ENCODE measurements at regions not wholly inside any gene's neighbourhood (a gene's known extent, or its start where the extent isn't known, plus 50 kb on each side); places are given as distances from the start of the nearest gene placed in this dataset.

DNA sequence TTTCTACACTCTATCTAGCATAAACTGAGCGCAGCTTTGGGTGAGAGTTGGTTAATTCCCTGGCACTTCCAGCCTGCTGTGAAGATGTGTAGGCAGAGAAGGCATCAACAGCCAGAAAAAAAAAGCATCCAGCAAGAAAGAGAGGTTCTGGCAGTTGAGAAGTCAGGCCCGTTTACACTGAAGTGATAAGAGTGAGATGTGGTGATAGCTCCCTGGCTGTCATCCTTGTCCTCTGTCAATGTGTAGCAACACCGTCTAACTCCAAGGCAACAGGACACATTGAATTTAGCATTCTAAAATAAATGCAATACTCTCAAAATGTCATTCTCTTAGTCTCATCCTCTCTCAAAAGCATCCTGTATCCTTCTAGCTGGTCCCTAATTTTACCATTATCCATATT lies 193.6 kb upstream of the BTBD3 start:
- no peak for TF ChIP-seq EZH2 (IDR thresholded peaks at IDR 0.05; ENCODE audit: low read depth, unreplicated experiment)
- no peak for TF ChIP-seq EZH2phosphoT487 (IDR thresholded peaks at IDR 0.05; ENCODE audit: unreplicated experiment)
- TF ChIP-seq, protein P1, sequence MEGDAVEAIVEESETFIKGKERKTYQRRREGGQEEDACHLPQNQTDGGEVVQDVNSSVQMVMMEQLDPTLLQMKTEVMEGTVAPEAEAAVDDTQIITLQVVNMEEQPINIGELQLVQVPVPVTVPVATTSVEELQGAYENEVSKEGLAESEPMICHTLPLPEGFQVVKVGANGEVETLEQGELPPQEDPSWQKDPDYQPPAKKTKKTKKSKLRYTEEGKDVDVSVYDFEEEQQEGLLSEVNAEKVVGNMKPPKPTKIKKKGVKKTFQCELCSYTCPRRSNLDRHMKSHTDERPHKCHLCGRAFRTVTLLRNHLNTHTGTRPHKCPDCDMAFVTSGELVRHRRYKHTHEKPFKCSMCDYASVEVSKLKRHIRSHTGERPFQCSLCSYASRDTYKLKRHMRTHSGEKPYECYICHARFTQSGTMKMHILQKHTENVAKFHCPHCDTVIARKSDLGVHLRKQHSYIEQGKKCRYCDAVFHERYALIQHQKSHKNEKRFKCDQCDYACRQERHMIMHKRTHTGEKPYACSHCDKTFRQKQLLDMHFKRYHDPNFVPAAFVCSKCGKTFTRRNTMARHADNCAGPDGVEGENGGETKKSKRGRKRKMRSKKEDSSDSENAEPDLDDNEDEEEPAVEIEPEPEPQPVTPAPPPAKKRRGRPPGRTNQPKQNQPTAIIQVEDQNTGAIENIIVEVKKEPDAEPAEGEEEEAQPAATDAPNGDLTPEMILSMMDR (conservative IDR thresholded peaks at IDR 0.05; ENCODE audit: low read depth in 2 of 2): no peak
- TF ChIP-seq, protein P2, sequence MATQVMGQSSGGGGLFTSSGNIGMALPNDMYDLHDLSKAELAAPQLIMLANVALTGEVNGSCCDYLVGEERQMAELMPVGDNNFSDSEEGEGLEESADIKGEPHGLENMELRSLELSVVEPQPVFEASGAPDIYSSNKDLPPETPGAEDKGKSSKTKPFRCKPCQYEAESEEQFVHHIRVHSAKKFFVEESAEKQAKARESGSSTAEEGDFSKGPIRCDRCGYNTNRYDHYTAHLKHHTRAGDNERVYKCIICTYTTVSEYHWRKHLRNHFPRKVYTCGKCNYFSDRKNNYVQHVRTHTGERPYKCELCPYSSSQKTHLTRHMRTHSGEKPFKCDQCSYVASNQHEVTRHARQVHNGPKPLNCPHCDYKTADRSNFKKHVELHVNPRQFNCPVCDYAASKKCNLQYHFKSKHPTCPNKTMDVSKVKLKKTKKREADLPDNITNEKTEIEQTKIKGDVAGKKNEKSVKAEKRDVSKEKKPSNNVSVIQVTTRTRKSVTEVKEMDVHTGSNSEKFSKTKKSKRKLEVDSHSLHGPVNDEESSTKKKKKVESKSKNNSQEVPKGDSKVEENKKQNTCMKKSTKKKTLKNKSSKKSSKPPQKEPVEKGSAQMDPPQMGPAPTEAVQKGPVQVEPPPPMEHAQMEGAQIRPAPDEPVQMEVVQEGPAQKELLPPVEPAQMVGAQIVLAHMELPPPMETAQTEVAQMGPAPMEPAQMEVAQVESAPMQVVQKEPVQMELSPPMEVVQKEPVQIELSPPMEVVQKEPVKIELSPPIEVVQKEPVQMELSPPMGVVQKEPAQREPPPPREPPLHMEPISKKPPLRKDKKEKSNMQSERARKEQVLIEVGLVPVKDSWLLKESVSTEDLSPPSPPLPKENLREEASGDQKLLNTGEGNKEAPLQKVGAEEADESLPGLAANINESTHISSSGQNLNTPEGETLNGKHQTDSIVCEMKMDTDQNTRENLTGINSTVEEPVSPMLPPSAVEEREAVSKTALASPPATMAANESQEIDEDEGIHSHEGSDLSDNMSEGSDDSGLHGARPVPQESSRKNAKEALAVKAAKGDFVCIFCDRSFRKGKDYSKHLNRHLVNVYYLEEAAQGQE (IDR thresholded peaks at IDR 0.05; ENCODE audit: unreplicated experiment): no peak
- no peak for TF ChIP-seq POLR2AphosphoS5 (IDR thresholded peaks at IDR 0.05; ENCODE audit: low read depth)
- no peak for TF ChIP-seq CREB1 (CRISPR knock-in tag; IDR thresholded peaks at IDR 0.05; ENCODE audit: low read depth)
- TF ChIP-seq ZNF114 (CRISPR knock-in tag; IDR thresholded peaks at IDR 0.05): no peak
- TF ChIP-seq ZNF331 (CRISPR knock-in tag; IDR thresholded peaks at IDR 0.05; ENCODE audit: low read depth): no peak
- TF ChIP-seq JUNB (IDR thresholded peaks at IDR 0.05; ENCODE audit: unreplicated experiment): no peak
- TF ChIP-seq STAT1 (IDR thresholded peaks at IDR 0.05; ENCODE audit: unreplicated experiment): no peak
- no peak for TF ChIP-seq NANOG (IDR thresholded peaks at IDR 0.05; ENCODE audit: borderline replicate concordance)

Measured in GM23338 (cell line).